Calu3 (cell line): ENCODE measurements at regions not wholly inside any gene's neighbourhood (a gene's known extent, or its start where the extent isn't known, plus 50 kb on each side); places are given as distances from the start of the nearest gene placed in this dataset.

ENCODE experiments used
- BruUV-seq: library from RNA; stranded (reverse); fragments of 400-500 nt; replicated peaks from 2 replicates; lab custom pipeline; 2021; lab: Mats Ljungman, UMichigan
- CTCF ChIA-PET: fragments of 300-600 bp; sonication (Branson Sonifier 250); formaldehyde crosslinking; loops from one replicate; lab custom pipeline; 2022; ENCODE audit warnings: antibody characterized with exemption; lab: Charles Lee
- DNase-seq: peaks from one replicate; pipeline ENCODE4 v3.0.0; 2022
- H3K27ac Mint-ChIP-seq: one replicate; pipeline ENCODE4 v1.8.0; 2022; ENCODE audit warnings: mixed read lengths; ENCODE audit not compliant: unreplicated experiment
- H3K27me3 Mint-ChIP-seq: one replicate; pipeline ENCODE4 v1.8.0; 2022; ENCODE audit warnings: mixed read lengths; ENCODE audit not compliant: unreplicated experiment
- H3K36me3 Mint-ChIP-seq: one replicate; pipeline ENCODE4 v1.8.0; 2022; ENCODE audit warnings: mild to moderate bottlenecking, moderate library complexity, mixed read lengths; ENCODE audit not compliant: insufficient read depth, unreplicated experiment
- H3K4me1 Mint-ChIP-seq: one replicate; pipeline ENCODE4 v1.8.0; 2022; ENCODE audit warnings: mild to moderate bottlenecking, low read depth, mixed read lengths; ENCODE audit not compliant: unreplicated experiment
- H3K4me3 Mint-ChIP-seq: one replicate; pipeline ENCODE4 v1.8.0; 2022; ENCODE audit warnings: mild to moderate bottlenecking, low read depth, moderate library complexity, mixed read lengths; ENCODE audit not compliant: unreplicated experiment
- H3K9me3 Mint-ChIP-seq: one replicate; pipeline ENCODE4 v1.8.0; 2022; ENCODE audit warnings: low read depth, mixed read lengths; ENCODE audit not compliant: unreplicated experiment
- CTCF ChIP-seq: fragments of 200-600 bp; IDR thresholded peaks from one replicate; pipeline ENCODE4 v1.8.0; 2022; ENCODE audit warnings: antibody characterized with exemption; ENCODE audit not compliant: unreplicated experiment
- intact Hi-C: fragments of 100-400 bp; cut with micrococcal nuclease; formaldehyde crosslinking; loops from one replicate; pipeline ENCODE4 v1.10.0; 2022; ENCODE audit not compliant: unreplicated experiment

- no peaks in the 10 kb centered on the region for H3K9me3 Mint-ChIP-seq
- peak; percentile 59 for TF ChIP-seq CTCF
- H3K4me1 Mint-ChIP-seq: no peaks in the 10 kb centered on the region
- BruUV-seq: no TSS peak
- H3K4me3 Mint-ChIP-seq: no peak overlapping the region
- peak; percentile 20 for DNase-seq
- no peaks in the 10 kb centered on the region for H3K27me3 Mint-ChIP-seq
- CTCF ChIA-PET: interaction anchor here (0.5 to 0.6 kb wide), 3 partner anchors 110 to 808 kb away, joined by 3 to 5 read pairs (median 5); partner anchors contain the start of gene FXR1
- no peaks in the 10 kb centered on the region for H3K36me3 Mint-ChIP-seq
- H3K27ac Mint-ChIP-seq: no peak overlapping the region
- intact Hi-C loops: loop anchor here (1.0 to 10.0 kb wide), 4 partner anchors 54 to 902 kb away; no protein-coding TSS in a partner anchor
These were observed 109.6 kb upstream of the FXR1 start for GRCh38 chr3:180802837-180803236.

DNA sequence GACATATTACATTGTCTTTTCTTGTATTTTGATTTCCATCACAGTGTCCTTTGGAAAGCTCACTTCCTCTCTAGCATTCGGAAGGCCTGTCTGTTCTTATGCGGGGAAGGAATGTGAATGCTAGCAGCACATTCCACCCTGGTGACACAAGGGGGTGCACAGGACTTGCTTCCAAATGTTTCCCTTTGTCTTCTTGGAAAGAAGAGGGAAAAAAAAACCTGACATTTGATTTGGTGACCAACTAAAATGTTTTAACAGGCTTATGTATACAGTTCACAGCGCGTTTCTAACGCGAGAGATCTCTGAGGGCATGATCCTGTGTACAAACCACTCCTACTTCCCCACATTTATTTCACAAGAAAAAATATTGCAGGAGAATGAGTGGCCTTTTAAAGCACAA lies 107.6 kb upstream of the FXR1 start:
- no TSS peak for BruUV-seq

GRCh38 chr3:180808823-180809575 lies 103.5 kb upstream of the FXR1 start:
- no peaks in the 10 kb centered on the region for H3K36me3 Mint-ChIP-seq
- TF ChIP-seq CTCF: no peak
- BruUV-seq: no TSS peak
- H3K9me3 Mint-ChIP-seq: no peaks in the 10 kb centered on the region
- no peak for DNase-seq
- no peaks in the 10 kb centered on the region for H3K4me1 Mint-ChIP-seq
- no peaks in the 10 kb centered on the region for H3K27me3 Mint-ChIP-seq
- intact Hi-C loops: loop anchor here (10.0 kb wide), 1 partner anchor 896 kb away; no protein-coding TSS in a partner anchor
- CTCF ChIA-PET: no interaction called here
- no peak overlapping the region for H3K27ac Mint-ChIP-seq
- no peak overlapping the region for H3K4me3 Mint-ChIP-seq

More for the DNA sequence above, 107.6 kb upstream of the FXR1 start:
- CTCF ChIA-PET: interaction anchor here (0.7 to 1.0 kb wide), 3 partner anchors 108 to 474 kb away, joined by 3 to 6 read pairs (median 4); partner anchors contain the start of gene FXR1
- Mint-ChIP-seq H3K4me1 (no peaks in the 10 kb centered on the region), H3K36me3 (no peaks in the 10 kb centered on the region), H3K9me3 (no peaks in the 10 kb centered on the region), H3K27ac (no peak overlapping the region), H3K4me3 (no peak overlapping the region), H3K27me3 (no peaks in the 10 kb centered on the region)
- intact Hi-C loops: loop anchor here (5.0 to 10.0 kb wide), 3 partner anchors 52 to 900 kb away; no protein-coding TSS in a partner anchor
- DNase-seq: no peak
- peak; percentile 26 for TF ChIP-seq CTCF

DNA sequence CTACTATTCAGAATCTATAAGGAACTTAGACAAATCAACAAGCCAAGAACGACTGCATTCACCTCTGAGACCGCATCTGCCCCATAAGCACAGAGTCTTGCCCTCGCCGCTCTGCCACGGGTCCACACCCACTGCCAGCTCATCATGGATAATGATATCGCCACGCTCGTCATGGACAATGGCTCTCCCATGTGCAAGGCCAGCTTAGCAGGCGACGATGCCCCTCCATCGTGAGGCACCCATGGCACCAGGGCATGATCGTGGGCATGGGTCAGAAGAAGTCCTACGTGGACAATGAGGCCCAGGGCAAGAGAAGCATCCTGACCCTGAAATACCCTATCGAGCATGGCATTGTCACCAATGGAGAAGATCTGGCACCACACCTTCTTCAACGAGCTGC lies 92.1 kb upstream of the FXR1 start:
- no peaks in the 10 kb centered on the region for H3K27me3 Mint-ChIP-seq
- H3K4me1 Mint-ChIP-seq: no peaks in the 10 kb centered on the region
- intact Hi-C loops: no loop called here
- CTCF ChIA-PET: interaction anchor here (0.6 kb wide), 1 partner anchor 770 kb away, joined by 3 read pairs; no protein-coding TSS in a partner anchor
- DNase-seq: no peak
- TF ChIP-seq CTCF: no peak
- no peak overlapping the region for H3K27ac Mint-ChIP-seq
- H3K4me3 Mint-ChIP-seq: no peak overlapping the region
- BruUV-seq: no TSS peak
- H3K9me3 Mint-ChIP-seq: peaks cover 4% of the 10 kb centered on the region
- no peaks in the 10 kb centered on the region for H3K36me3 Mint-ChIP-seq
